ENCODE measurements at regions not wholly inside any gene's neighbourhood (a gene's known extent, or its start where the extent isn't known, plus 50 kb on each side); places are given as distances from the start of the nearest gene placed in this dataset.
"Not testable (repeated sequence)": the region's sequence is repeated elsewhere in the genome, so short reads cannot be mapped to it uniquely, and the experiment has no call there.

- H3K9ac ChIP-seq = no peak overlapping the region
- H3K9me3 ChIP-seq (replicated peaks in 1 of 11) = peaks cover 0 to 30% (median 9%) of the 10 kb centered on the region in 11 experiments; a peak in 11 of 22 replicates
- H4K20me1 ChIP-seq = no peaks in the 10 kb centered on the region
- TF ChIP-seq Cebpa-rat (IDR thresholded peaks at IDR 0.05) = no peak
- no peak overlapping the region for H3K27ac ChIP-seq
- H3K27me3 ChIP-seq = no peaks in the 10 kb centered on the region
- H3K4me3 ChIP-seq = no peak overlapping the region; a peak in 1 of 20 replicates
- H3K36me3 ChIP-seq = no peaks in the 10 kb centered on the region
- peaks cover 0 to 69% (median 40%) of the 10 kb centered on the region in 10 experiments; a peak in 17 of 20 replicates for H3K4me1 ChIP-seq
- H3K4me2 ChIP-seq = peak overlapping the region in 3 of 11 experiments; percentile 18 to 93 (median 66); a peak in 2 of 22 replicates
Observed at GRCh38 chr4:138591808-138592207, 349.7 kb upstream of the SLC7A11 start.

GRCh38 chr4:138588501-138588900 lies 346.4 kb upstream of the SLC7A11 start:
- Histone ChIP-seq H3K4me1 (peaks cover 0 to 51% (median 19%) of the 10 kb centered on the region in 10 experiments; a peak in 13 of 20 replicates), H3K9me3 (replicated peaks in 1 of 11) (peaks cover 5 to 44% (median 22%) of the 10 kb centered on the region in 11 experiments; a peak in 16 of 22 replicates), H3K27ac (no peak overlapping the region), H3K27me3 (no peaks in the 10 kb centered on the region), H3K36me3 (no peaks in the 10 kb centered on the region), H3K9ac (no peak overlapping the region), H3K4me3 (no peak overlapping the region), H3K4me2 (peak overlapping the region in 8 of 11 experiments; percentile 4 to 47 (median 16); a peak in 9 of 22 replicates), H4K20me1 (no peaks in the 10 kb centered on the region)
- TF ChIP-seq Cebpa-rat (IDR thresholded peaks at IDR 0.05) = no peak

GRCh38 chr4:138579146-138579545 lies 337.0 kb upstream of the SLC7A11 start:
- H4K20me1 ChIP-seq = no peaks in the 10 kb centered on the region
- no peak overlapping the region for H3K27ac ChIP-seq
- peaks cover 41 to 79% (median 60%) of the 10 kb centered on the region in 11 experiments for H3K9me3 ChIP-seq (replicated peaks in 1 of 11)
- no peaks in the 10 kb centered on the region for H3K27me3 ChIP-seq
- H3K4me2 ChIP-seq = no peak overlapping the region
- no peak overlapping the region for H3K9ac ChIP-seq
- TF ChIP-seq Cebpa-rat (IDR thresholded peaks at IDR 0.05) = 0 out of 22 replicates have a peak, but pooled peaks of 1 of the 11 experiments have one; percentile 16
- no peaks in the 10 kb centered on the region for H3K4me1 ChIP-seq
- H3K36me3 ChIP-seq = 0 out of 22 replicates have a peak, but pooled peaks cover 0 to 5% (median 0%) of the 10 kb centered on the region in 11 experiments
- no peak overlapping the region for H3K4me3 ChIP-seq

- H3K27me3 ChIP-seq = not testable (repeated sequence)
Observed at GRCh38 chr4:138577826-138578225, 335.7 kb upstream of the SLC7A11 start.

DNA sequence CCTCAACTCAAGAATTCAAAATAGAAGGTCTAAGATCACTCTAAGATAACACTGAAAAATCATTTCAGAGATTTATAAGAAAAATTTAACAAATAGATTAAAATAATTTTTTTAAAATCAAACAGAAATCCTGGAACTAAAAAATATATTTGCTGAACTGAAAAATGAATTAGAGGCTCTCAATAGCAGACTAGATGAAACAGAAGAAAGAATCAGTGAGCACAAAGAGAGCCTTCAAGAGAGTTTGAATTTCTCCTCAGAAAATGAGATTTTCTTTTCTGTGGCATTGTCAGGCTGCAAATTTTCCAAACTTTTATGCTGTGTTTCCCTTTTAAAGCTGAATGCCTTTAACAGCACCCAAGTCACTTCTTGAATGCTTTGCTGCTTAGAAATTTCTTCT lies 335.0 kb upstream of the SLC7A11 start:
- no peaks in the 10 kb centered on the region for H4K20me1 ChIP-seq
- H3K27me3 ChIP-seq = no peaks in the 10 kb centered on the region
- TF ChIP-seq Cebpa-rat (IDR thresholded peaks at IDR 0.05) = no peak
- H3K4me3 ChIP-seq = no peak overlapping the region
- no peak overlapping the region for H3K4me2 ChIP-seq
- H3K9ac ChIP-seq = no peak overlapping the region
- 0 out of 22 replicates have a peak, but pooled peaks cover 0 to 2% (median 0%) of the 10 kb centered on the region in 11 experiments for H3K36me3 ChIP-seq
- no peaks in the 10 kb centered on the region for H3K4me1 ChIP-seq
- no peak overlapping the region for H3K27ac ChIP-seq
- H3K9me3 ChIP-seq (replicated peaks in 1 of 11) = peaks cover 34 to 61% (median 51%) of the 10 kb centered on the region in 11 experiments

More at GRCh38 chr4:138577826-138578225, 335.7 kb upstream of the SLC7A11 start:
- not testable (repeated sequence) for H3K9ac ChIP-seq, H3K4me2 ChIP-seq, H3K27ac ChIP-seq, H3K4me1 ChIP-seq, H4K20me1 ChIP-seq, H3K4me3 ChIP-seq, H3K36me3 ChIP-seq
- H3K9me3 ChIP-seq (replicated peaks in 1 of 11) = peaks cover 41 to 68% (median 57%) of the 10 kb centered on the region in 11 experiments

GRCh38 chr4:138576684-138577083 lies 334.5 kb upstream of the SLC7A11 start:
- Histone ChIP-seq H3K27ac (no peak overlapping the region), H3K9ac (no peak overlapping the region), H3K4me2 (no peak overlapping the region), H4K20me1 (no peaks in the 10 kb centered on the region), H3K4me3 (no peak overlapping the region), H3K36me3 (no peaks in the 10 kb centered on the region), H3K27me3 (no peaks in the 10 kb centered on the region), H3K9me3 (replicated peaks in 1 of 11) (peaks cover 30 to 57% (median 46%) of the 10 kb centered on the region in 11 experiments), H3K4me1 (no peaks in the 10 kb centered on the region)
- no peak for TF ChIP-seq Cebpa-rat (IDR thresholded peaks at IDR 0.05)

DNA sequence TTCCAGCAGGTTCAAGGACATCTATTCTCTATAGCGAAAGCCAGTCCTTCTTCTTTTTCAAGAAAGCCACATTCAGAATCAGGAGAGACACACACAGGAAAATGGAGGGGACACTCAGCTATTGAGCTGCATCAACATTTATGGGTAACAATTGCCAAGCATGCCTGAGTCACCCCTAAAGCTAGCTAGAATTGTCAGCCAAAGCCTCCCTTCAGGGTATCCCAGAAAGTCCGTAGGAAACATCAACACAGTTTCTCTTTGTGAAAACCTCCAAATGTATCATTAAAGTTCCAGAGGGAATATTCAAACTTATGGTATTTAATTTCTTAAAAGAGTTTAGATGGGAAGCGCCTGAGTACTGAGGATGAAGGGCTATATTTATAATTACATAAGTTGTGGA lies 331.1 kb upstream of the SLC7A11 start:
- Histone ChIP-seq H3K9me3 (replicated peaks in 1 of 11) (peaks cover 19 to 28% (median 23%) of the 10 kb centered on the region in 11 experiments), H3K36me3 (no peaks in the 10 kb centered on the region), H3K27me3 (no peaks in the 10 kb centered on the region), H3K4me3 (no peak overlapping the region), H3K4me2 (no peak overlapping the region), H4K20me1 (no peaks in the 10 kb centered on the region), H3K27ac (no peak overlapping the region), H3K9ac (no peak overlapping the region), H3K4me1 (no peaks in the 10 kb centered on the region)
- no peak for TF ChIP-seq Cebpa-rat (IDR thresholded peaks at IDR 0.05)

- Histone ChIP-seq H3K4me1 (no peaks in the 10 kb centered on the region), H3K9ac (no peak overlapping the region), H3K9me3 (replicated peaks in 1 of 11) (peaks cover 7 to 16% (median 11%) of the 10 kb centered on the region in 11 experiments; a peak in 20 of 22 replicates), H3K27ac (no peak overlapping the region), H3K4me2 (no peak overlapping the region), H4K20me1 (no peaks in the 10 kb centered on the region), H3K27me3 (no peaks in the 10 kb centered on the region), H3K36me3 (no peaks in the 10 kb centered on the region), H3K4me3 (no peak overlapping the region)
- TF ChIP-seq Cebpa-rat (IDR thresholded peaks at IDR 0.05) = no peak
Observed at GRCh38 chr4:138572007-138572406, 329.9 kb upstream of the SLC7A11 start.

DNA sequence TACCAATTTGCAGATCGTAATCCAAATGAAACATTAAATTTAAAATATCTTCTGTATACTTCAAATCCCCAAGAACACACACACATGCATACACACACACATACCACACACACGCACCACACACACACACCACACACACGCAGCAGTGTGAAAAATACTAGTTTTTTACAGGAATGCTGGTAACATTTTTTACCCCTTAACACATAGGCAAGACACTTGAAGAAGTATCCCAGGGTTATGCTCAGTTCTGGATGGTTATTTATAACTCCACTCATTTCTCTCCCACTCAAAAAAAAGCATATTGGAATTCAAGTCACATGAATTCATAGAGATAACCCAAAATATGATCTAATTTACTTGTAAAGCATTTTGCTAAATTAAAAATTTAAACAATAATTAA lies 325.5 kb upstream of the SLC7A11 start:
- H3K9ac ChIP-seq = no peak overlapping the region
- no peak overlapping the region for H3K4me2 ChIP-seq
- no peaks in the 10 kb centered on the region for H3K36me3 ChIP-seq
- no peak for TF ChIP-seq Cebpa-rat (IDR thresholded peaks at IDR 0.05)
- H3K9me3 ChIP-seq (replicated peaks in 1 of 11) = peaks cover 0 to 4% (median 0%) of the 10 kb centered on the region in 11 experiments; a peak in 2 of 22 replicates
- no peak overlapping the region for H3K27ac ChIP-seq
- peaks cover 0 to 6% (median 0%) of the 10 kb centered on the region in 11 experiments; a peak in 2 of 22 replicates for H3K27me3 ChIP-seq
- no peaks in the 10 kb centered on the region for H4K20me1 ChIP-seq
- H3K4me1 ChIP-seq = peaks cover 1 to 13% (median 7%) of the 10 kb centered on the region in 10 experiments; a peak in 17 of 20 replicates
- H3K4me3 ChIP-seq = no peak overlapping the region

DNA sequence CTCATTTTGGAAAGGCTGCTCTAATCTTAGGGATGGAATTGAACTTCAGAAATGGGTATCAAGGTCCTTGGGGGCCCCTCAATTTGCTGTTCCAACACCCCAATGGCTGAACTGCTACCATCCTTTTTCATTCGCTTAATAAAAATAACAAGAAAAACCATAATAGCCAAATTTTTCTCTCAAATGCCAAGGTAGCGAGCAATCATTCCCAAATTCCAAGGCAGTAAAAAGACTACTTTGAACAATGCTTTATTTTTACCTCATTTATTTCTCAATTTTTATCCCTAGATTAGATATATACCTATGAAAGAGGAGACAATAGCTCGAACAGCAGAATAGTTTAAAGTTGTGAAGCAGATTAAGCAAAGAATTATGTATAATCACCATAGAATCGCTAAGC lies 323.4 kb upstream of the SLC7A11 start:
- Histone ChIP-seq H3K4me3 (no peak overlapping the region), H3K36me3 (no peaks in the 10 kb centered on the region), H3K9me3 (replicated peaks in 1 of 11) (peaks cover 0 to 4% (median 0%) of the 10 kb centered on the region in 11 experiments; a peak in 4 of 22 replicates), H3K4me2 (no peak overlapping the region), H3K4me1 (peaks cover 22 to 35% (median 27%) of the 10 kb centered on the region in 10 experiments), H3K27me3 (peaks cover 0 to 11% (median 0%) of the 10 kb centered on the region in 11 experiments; a peak in 7 of 22 replicates), H3K27ac (no peak overlapping the region), H3K9ac (no peak overlapping the region), H4K20me1 (no peaks in the 10 kb centered on the region)
- TF ChIP-seq Cebpa-rat (IDR thresholded peaks at IDR 0.05) = no peak
